ENCODE measurements at regions not wholly inside any gene's neighbourhood (a gene's known extent, or its start where the extent isn't known, plus 50 kb on each side); places are given as distances from the start of the nearest gene placed in this dataset.

DNA sequence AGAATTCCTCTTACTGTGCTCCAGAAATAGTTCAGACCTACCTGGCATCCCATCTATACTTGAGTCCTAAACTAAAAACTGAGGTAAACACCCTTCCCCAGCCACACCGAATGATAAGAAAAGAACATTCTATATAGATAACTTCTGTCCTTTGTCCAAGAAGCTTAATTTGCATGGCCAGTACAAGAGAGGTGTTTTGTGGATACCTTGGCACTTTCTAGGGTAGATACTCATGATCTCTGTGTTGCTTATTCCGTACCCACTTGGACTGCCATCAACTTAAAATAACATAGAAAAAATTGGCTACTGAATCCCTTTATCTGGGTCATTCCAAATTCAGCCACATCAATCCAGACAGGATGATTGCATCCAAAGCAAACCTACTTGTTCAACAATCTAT, 1050.4 kb downstream of the STIM2 start:
- H3K79me2 ChIP-seq (ENCODE audit: insufficient read depth, low read length) = no peaks in the 10 kb centered on the region
- H2AFZ ChIP-seq (ENCODE audit: low read depth, low read length) = no peak overlapping the region
- H3K4me1 ChIP-seq (ENCODE audit: insufficient read depth, low read length) = no peaks in the 10 kb centered on the region
- H3K9me3 Mint-ChIP-seq (ENCODE audit: unreplicated experiment) = no peaks in the 10 kb centered on the region
- H3K9me3 ChIP-seq (ENCODE audit: insufficient read depth, low read depth, low read length) = no peaks in the 10 kb centered on the region
- H3K27me3 ChIP-seq (ENCODE audit: insufficient read depth, low read length) = no peaks in the 10 kb centered on the region
- no peak overlapping the region for H3K4me2 ChIP-seq (ENCODE audit: low read length)
- FAIRE-seq (no peak), DNase-seq (ENCODE audit: low read depth) (no peak)
- no peak overlapping the region for H3K27ac Mint-ChIP-seq (ENCODE audit: unreplicated experiment)
- no peak overlapping the region for H3K9ac ChIP-seq (ENCODE audit: low read length)
- H4K20me1 ChIP-seq (ENCODE audit: insufficient read depth, low read length) = no peaks in the 10 kb centered on the region
- H3K4me3 Mint-ChIP-seq (ENCODE audit: unreplicated experiment) = no peak overlapping the region
- H3K36me3 ChIP-seq (ENCODE audit: insufficient read depth, low read length) = no peaks in the 10 kb centered on the region
- H3K27me3 Mint-ChIP-seq (ENCODE audit: low read depth, unreplicated experiment) = no peaks in the 10 kb centered on the region
- H3K4me3 ChIP-seq (ENCODE audit: insufficient read depth, low read depth, low read length) = no peak overlapping the region
- TF ChIP-seq, protein P1, sequence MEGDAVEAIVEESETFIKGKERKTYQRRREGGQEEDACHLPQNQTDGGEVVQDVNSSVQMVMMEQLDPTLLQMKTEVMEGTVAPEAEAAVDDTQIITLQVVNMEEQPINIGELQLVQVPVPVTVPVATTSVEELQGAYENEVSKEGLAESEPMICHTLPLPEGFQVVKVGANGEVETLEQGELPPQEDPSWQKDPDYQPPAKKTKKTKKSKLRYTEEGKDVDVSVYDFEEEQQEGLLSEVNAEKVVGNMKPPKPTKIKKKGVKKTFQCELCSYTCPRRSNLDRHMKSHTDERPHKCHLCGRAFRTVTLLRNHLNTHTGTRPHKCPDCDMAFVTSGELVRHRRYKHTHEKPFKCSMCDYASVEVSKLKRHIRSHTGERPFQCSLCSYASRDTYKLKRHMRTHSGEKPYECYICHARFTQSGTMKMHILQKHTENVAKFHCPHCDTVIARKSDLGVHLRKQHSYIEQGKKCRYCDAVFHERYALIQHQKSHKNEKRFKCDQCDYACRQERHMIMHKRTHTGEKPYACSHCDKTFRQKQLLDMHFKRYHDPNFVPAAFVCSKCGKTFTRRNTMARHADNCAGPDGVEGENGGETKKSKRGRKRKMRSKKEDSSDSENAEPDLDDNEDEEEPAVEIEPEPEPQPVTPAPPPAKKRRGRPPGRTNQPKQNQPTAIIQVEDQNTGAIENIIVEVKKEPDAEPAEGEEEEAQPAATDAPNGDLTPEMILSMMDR (IDR thresholded peaks at IDR 0.05; ENCODE audit: insufficient read depth, low read depth, low read length) = no peak
- no peak for TF ChIP-seq EZH2 (IDR thresholded peaks at IDR 0.05; ENCODE audit: insufficient read depth, low read length)
- H3K4me1 Mint-ChIP-seq (ENCODE audit: low read depth, unreplicated experiment) = peaks cover 9% of the 10 kb centered on the region
- H3K27ac ChIP-seq (ENCODE audit: low read depth, low read length) = no peak overlapping the region
- H3K36me3 Mint-ChIP-seq (ENCODE audit: low read depth, unreplicated experiment) = no peaks in the 10 kb centered on the region

DNA sequence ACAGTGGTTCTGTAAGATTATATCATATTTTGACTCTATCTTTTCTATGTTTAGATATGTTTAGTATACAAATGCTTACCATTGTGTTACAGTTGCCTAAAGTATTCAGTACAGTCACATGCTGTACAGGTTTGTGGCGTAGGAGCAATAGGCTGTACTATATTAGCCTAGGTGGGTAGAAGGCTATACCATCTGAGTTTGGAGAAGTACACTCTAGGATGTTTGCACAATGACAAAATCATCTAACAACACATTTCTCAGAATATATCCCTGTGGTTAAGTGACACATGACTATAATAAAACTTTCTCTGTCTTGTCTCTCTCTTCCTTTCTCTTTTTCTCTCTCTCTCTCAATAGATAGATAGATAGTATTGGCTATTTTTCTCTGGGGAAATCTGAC, 1053.1 kb downstream of the STIM2 start:
- no peak overlapping the region for H3K9ac ChIP-seq (ENCODE audit: low read length)
- no peak overlapping the region for H2AFZ ChIP-seq (ENCODE audit: low read depth, low read length)
- H4K20me1 ChIP-seq (ENCODE audit: insufficient read depth, low read length) = no peaks in the 10 kb centered on the region
- Mint-ChIP-seq H3K36me3 (ENCODE audit: low read depth, unreplicated experiment) (no peaks in the 10 kb centered on the region), H3K27me3 (ENCODE audit: low read depth, unreplicated experiment) (no peaks in the 10 kb centered on the region), H3K9me3 (ENCODE audit: unreplicated experiment) (no peaks in the 10 kb centered on the region), H3K4me3 (ENCODE audit: unreplicated experiment) (no peak overlapping the region), H3K27ac (ENCODE audit: unreplicated experiment) (no peak overlapping the region), H3K4me1 (ENCODE audit: low read depth, unreplicated experiment) (no peaks in the 10 kb centered on the region)
- H3K4me1 ChIP-seq (ENCODE audit: insufficient read depth, low read length) = no peaks in the 10 kb centered on the region
- no peak overlapping the region for H3K27ac ChIP-seq (ENCODE audit: low read depth, low read length)
- no peak overlapping the region for H3K4me3 ChIP-seq (ENCODE audit: insufficient read depth, low read depth, low read length)
- TF ChIP-seq, protein P1 (IDR thresholded peaks at IDR 0.05; ENCODE audit: insufficient read depth, low read depth, low read length) = no peak
- no peak for TF ChIP-seq EZH2 (IDR thresholded peaks at IDR 0.05; ENCODE audit: insufficient read depth, low read length)
- no peaks in the 10 kb centered on the region for H3K9me3 ChIP-seq (ENCODE audit: insufficient read depth, low read depth, low read length)
- H3K36me3 ChIP-seq (ENCODE audit: insufficient read depth, low read length) = no peaks in the 10 kb centered on the region
- H3K79me2 ChIP-seq (ENCODE audit: insufficient read depth, low read length) = no peaks in the 10 kb centered on the region
- H3K4me2 ChIP-seq (ENCODE audit: low read length) = no peak overlapping the region
- FAIRE-seq (no peak), DNase-seq (ENCODE audit: low read depth) (no peak)
- H3K27me3 ChIP-seq (ENCODE audit: insufficient read depth, low read length) = no peaks in the 10 kb centered on the region

DNA sequence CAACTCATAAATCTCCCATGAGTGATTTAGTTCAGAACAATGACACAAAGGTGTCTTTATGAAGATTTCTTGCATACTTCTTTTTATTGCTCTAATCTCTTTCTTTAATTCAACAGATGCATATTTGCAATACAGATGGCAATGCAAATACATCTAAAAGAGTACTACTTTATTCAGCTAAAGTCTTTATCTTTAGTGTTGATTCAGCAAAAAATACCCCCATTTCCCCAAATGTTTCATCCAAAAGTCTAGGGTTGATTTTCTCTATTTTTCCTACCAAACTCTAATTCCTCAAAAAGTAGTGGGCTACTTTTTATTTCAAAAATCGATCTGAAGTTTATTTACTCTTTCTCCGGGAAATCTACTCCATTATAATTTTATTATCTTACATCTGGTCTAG, 1055.2 kb downstream of the STIM2 start:
- H3K27ac Mint-ChIP-seq (ENCODE audit: unreplicated experiment) = no peak overlapping the region
- H3K4me3 Mint-ChIP-seq (ENCODE audit: unreplicated experiment) = no peak overlapping the region
- Histone ChIP-seq H3K36me3 (ENCODE audit: insufficient read depth, low read length) (no peaks in the 10 kb centered on the region), H3K79me2 (ENCODE audit: insufficient read depth, low read length) (no peaks in the 10 kb centered on the region), H3K4me1 (ENCODE audit: insufficient read depth, low read length) (no peaks in the 10 kb centered on the region), H3K27me3 (ENCODE audit: insufficient read depth, low read length) (no peaks in the 10 kb centered on the region), H3K4me2 (ENCODE audit: low read length) (no peak overlapping the region), H3K9me3 (ENCODE audit: insufficient read depth, low read depth, low read length) (no peaks in the 10 kb centered on the region), H3K4me3 (ENCODE audit: insufficient read depth, low read depth, low read length) (no peak overlapping the region), H2AFZ (ENCODE audit: low read depth, low read length) (no peak overlapping the region), H4K20me1 (ENCODE audit: insufficient read depth, low read length) (no peaks in the 10 kb centered on the region), H3K27ac (ENCODE audit: low read depth, low read length) (no peak overlapping the region), H3K9ac (ENCODE audit: low read length) (no peak overlapping the region)
- H3K9me3 Mint-ChIP-seq (ENCODE audit: unreplicated experiment) = no peaks in the 10 kb centered on the region
- peaks cover 2% of the 10 kb centered on the region for H3K4me1 Mint-ChIP-seq (ENCODE audit: low read depth, unreplicated experiment)
- H3K27me3 Mint-ChIP-seq (ENCODE audit: low read depth, unreplicated experiment) = no peaks in the 10 kb centered on the region
- H3K36me3 Mint-ChIP-seq (ENCODE audit: low read depth, unreplicated experiment) = no peaks in the 10 kb centered on the region
- FAIRE-seq = no peak
- no peak for DNase-seq (ENCODE audit: low read depth)
- TF ChIP-seq, protein P1 (IDR thresholded peaks at IDR 0.05; ENCODE audit: insufficient read depth, low read depth, low read length) = no peak
- no peak for TF ChIP-seq EZH2 (IDR thresholded peaks at IDR 0.05; ENCODE audit: insufficient read depth, low read length)

All from astrocyte (in vitro differentiated cells and primary cell).